ENCODE measurements at regions not wholly inside any gene's neighbourhood (a gene's known extent, or its start where the extent isn't known, plus 50 kb on each side); places are given as distances from the start of the nearest gene placed in this dataset.
A peak's percentile ranks its signal among the peaks of the same experiment; 100 is the strongest.

DNA sequence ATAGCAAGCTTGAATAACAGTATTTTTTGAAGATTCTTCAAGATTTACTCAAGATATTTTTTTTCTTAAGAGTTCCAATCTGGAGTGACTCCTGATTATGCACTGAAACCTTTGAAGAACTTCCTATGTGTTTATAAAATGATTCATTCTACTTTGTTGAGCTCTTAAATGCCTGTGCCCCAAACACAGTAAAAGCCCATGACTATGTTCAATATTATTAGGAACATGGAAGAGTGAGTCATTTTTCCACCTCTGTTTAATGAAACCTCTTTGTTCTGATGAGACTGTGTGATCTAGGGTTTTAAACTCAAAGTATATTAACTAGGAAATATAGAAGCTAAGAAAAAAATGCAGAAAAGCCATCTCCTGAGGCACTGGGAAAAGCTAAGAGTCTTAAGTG, 415.0 kb upstream of the FBXO33 start:
- DNase-seq, result no peak

- DNase-seq, result no peak
Measured at GRCh38 chr14:39843881-39844280, 411.6 kb upstream of the FBXO33 start.

DNA sequence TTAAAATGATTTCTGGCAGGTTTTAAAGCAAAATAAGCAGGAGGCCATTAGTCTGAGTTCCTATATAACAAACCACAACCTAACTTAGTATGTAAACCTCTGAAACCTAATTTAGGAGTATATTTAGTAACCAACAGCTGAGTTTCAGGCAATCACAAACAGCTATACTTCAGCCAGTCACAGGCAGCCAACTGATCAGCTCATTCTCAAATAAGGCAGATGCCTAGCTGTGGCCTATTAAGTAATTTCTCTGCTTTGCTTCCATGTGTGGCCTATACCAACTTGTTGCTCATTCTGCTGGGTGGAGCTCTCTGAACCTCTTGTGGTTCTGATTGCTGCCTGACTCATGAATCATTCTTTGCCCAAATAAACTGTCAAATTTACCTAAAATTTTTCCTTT, 408.9 kb upstream of the FBXO33 start:
- DNase-seq, result no peak

DNA sequence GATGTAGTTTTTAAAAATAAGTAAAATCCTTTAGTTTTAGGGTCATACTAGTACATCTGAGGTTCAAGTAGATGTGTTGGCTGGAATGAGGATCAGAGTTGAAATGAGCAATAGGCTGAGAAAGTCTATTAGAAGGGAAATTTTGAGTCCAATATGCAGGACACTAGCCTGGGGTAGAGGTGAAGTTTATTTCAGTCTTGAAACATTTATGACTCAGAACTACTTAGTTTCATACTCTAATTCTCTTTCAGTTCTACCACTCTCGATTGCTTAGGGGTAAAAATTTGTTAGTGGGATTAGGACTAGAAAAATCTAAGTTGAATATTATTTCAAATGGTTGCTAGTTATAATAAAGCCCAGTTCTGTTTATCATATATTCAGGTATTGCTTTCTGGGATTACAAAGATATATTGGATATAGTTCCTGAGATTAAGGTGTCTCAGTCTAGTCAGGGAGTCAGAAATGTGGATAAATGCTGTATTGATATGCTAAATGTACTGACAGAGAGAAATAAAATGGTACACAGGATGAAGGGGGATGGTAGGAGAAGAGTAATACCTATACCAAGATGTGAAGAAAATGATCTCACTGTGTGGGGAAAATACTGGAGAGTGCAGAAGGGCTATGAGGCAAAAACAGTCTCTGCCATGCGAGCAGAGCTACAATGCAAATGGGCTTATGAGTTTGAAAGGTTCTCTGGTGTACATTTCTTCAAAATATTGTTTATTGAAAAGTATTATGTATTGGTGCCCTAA, 395.8 kb upstream of the FBXO33 start:
- DNase-seq, result no peak

DNA sequence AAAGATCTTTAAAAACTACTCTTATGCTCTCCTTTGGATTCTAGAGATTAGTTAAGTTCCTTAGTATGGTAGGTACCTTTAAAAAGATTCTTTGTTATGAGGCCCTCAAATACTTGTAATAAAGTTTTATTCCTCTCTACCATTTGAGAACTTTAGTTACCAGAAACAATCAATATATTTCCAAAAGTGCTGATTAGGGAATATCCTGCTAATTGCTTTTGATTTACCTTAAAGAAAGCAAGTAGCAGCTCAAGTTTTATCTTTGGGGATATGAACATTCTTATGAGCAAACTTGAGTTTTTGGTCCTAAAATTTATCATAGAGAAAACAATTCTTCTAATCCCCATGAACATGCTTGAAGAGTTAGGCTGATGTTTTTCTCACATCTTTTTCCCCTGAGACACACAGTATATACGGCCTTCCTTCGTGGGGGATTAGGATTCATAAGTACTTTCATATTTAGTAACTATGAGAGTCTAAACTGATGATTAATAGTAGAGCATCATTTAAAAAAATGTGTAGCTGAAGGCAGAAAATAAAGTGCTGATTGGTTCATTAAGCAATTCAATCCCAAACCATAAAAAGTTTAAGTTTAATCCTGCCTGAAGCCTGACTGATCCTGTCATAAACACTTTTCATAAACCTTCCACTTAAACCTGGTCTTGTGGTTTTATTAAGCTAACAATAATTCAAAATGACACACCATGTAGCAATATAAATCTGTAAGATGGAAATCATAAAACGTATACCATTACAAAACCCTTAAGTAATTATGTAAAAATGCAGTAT, 380.5 kb upstream of the FBXO33 start:
- no peak for DNase-seq

- no peak for DNase-seq
Measured at GRCh38 chr14:39807271-39807670, 375.0 kb upstream of the FBXO33 start.

- DNase-seq, result no peak
Measured at GRCh38 chr14:39784461-39784860, 352.2 kb upstream of the FBXO33 start.

- no peak for DNase-seq
Measured at GRCh38 chr14:39781466-39781865, 349.2 kb upstream of the FBXO33 start.

DNA sequence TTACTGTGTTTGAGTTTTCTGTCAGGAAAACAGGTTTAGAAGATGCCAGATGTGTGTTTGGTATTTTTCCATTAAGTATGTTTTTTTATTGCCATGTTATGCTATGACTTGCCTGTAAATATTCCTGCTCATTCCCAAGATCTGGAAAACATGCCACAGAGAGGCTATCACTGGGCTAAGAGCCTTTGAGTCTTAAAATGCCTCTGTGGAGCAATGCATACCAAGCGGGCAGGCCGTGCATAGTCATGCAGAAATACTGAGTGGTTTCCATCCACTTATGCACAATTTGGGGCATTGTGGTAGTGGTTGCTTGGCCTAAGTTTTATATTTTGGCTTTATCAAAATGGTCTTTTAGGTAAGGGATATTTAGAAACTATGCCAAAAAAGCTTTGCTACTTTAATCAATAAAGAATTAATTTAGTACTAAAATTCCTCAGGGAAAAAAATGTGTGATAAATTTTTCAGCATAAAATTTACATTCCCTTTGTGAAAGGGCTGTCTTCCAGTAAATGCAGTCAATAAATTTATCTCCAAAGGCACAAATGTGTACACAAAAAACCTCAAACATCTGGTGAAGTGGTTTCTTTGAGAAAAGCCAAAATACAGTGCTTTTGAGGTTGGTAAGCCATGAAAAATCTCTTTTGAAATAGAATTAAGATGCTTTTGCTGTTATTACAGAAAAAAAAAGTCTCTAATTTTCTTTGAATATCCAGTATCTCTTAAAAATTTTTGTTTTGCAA, 341.3 kb upstream of the FBXO33 start:
- DNase-seq, result no peak

DNA sequence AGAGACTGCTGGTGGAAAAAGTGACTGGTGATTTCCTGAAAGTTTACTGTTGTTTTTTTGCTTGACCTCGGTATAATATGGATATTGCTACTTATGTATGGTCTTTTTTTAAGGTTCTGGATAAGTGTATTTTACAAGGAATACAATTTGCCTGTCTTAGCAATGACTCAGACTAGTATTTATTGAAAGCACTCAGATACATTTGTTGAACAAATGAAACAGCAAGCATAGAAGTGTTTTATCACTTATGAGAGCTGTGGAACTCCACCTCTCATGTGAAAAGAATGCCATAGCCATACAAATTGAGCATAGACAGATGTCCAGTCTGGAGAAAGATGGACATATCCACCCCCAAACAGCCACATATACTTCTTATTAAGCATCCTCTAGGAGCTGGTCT, 340.4 kb upstream of the FBXO33 start:
- DNase-seq, result no peak

DNA sequence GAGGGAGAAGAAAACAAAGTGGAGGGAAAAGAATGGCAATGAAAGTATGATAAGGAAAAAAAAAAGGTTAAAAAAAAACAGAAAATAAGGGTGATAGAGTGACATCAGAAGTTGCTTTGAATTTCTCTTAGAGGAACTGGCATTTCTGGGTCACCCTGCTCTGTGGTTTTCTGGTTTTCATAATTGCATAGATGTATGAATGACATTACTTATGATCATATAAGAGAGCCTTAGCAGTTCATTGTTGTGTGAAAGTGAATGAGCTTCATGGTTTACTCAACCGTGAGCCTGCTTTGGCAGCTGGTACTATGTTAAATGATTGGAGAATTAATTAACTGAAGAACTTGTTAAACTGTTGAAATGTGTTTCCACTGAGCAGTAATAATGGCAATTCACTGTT, 336.4 kb upstream of the FBXO33 start:
- DNase-seq, result no peak

GRCh38 chr14:39766397-39767000, 334.3 kb upstream of the FBXO33 start:
- DNase-seq, result no peak

GRCh38 chr14:39765676-39766075, 333.4 kb upstream of the FBXO33 start:
- DNase-seq, result no peak

DNA sequence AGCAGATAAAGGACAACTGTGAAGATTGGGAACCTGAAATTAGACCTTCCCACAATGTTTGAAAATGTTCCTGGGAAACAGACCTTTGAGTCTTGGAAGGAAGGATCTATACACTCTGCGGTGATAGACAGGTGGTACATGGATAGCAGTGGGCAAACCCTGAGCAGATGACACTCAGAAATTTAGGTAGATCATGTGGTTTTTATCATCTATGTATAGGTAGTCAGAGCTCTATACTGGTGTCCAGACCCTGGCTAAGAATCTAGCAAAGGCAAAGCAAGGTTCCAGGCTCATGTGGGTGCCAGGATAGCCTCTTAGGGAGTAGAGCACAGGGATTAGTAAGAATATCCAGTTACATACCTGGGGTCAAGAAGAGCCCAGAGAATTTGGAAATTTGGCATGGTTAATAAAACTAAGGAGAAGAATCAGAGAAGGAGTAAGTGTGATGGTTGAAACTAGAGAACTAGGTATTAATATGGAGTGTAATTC, 331.2 kb upstream of the FBXO33 start:
- no peak for DNase-seq

DNA sequence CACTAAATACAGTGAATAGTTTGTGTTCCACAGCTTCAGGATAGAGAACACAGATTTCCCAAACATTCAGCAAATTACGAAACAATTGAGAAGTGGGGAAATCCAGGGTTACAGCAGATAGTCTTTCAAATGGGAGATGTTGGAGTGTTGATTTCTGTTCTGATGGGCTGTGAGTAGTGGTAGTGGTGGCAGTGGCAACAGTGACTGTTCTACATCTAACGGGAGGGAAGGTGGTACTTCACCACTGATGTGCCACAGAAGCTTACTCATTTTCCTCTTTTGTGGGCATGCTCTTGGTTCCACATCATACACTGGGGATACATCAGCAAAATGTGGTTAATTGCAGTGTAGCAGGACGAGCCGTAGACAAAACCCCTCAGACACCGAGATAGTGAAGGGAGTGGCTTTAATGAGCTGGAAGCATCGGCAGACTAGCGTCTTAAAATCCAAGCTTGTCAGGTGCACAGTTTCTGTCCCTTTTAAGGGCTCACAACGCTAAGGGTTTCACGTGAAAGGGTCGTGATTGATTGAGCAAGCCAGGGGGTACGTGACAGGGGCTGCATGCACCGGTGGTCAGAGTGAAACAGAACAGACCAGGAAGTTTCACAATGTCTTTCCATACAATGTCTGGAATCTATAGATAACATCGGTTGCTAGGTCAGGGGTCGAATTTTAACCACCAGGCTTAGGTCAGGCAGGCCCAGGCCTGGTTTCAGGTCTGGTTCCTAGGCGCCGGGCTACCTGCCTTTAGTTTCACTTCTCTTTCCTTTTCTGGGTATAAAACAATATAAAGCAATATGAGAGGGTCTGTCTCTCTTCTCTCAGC, 330.6 kb upstream of the FBXO33 start:
- peak; percentile 19 to 22 for DNase-seq

DNA sequence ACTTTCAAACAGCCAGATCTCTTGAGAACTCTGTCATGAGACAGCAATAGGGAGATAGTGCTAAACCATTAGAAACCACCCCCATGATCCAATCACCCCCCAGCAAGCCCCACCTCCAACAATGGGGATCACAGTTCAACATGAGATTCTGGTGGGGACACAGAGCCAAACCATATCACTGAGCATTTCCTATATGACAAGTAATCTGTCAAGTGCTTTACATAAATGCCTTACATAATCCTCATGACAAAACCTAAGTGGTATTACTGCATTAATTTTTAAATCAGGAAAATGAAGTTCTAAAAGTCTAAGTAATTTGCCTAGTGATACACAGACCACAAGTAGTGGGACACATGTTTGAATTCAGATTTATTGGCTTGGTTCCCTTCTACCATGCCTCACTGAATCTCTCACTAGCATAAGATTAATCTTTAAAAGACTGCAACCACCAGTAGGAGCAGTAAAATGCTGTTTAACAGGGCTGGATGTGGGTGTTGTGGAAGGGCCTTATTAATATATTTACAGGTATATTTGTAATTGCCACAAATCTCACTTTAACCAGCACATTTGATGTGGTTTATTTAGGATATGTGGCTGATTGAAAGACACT, 323.1 kb upstream of the FBXO33 start:
- no peak for DNase-seq

- no peak for DNase-seq
Measured at GRCh38 chr14:39740454-39740853, 308.2 kb upstream of the FBXO33 start.

GRCh38 chr14:39739796-39740195, 307.6 kb upstream of the FBXO33 start:
- no peak for DNase-seq

- no peak for DNase-seq
Measured at GRCh38 chr14:39734306-39734705, 302.1 kb upstream of the FBXO33 start.

DNA sequence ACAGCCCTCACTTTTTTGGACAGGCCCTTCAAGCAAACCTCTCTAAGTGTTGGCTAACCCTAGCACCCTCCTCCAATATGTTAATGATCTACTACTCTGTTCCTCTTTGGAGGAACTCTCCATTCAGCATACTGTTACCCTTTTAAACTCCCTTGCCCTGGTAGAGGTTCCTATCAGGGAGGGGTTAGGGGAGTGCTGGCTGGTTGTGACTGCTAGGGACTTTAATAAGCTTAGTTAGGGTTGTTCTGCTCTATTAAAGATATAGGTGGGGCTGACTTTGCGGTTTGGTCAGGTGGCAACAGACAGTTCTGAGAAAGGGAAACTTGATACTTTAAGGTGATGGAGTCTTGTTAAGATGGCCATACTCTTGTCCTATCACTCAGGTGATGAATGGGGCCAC, 301.5 kb upstream of the FBXO33 start:
- no peak for DNase-seq

- peak; percentile 29 to 30 for DNase-seq
Measured at GRCh38 chr14:39731912-39732311, 299.7 kb upstream of the FBXO33 start.

GRCh38 chr14:39726563-39726962, 294.3 kb upstream of the FBXO33 start:
- no peak for DNase-seq
